ENCODE measurements at regions not wholly inside any gene's neighbourhood (a gene's known extent, or its start where the extent isn't known, plus 50 kb on each side); places are given as distances from the start of the nearest gene placed in this dataset.

- TF ChIP-seq CHD7 (IDR thresholded peaks at IDR 0.05; ENCODE audit: insufficient replicate concordance, low read length) (no peak), TAF1 (IDR thresholded peaks at IDR 0.05; ENCODE audit: low read depth, low read length) (no peak), EZH2 (IDR thresholded peaks at IDR 0.05; ENCODE audit: low read depth, low read length, severe bottlenecking) (no peak), ATF2 (IDR thresholded peaks at IDR 0.05; ENCODE audit: low read length) (no peak), SP2 (IDR thresholded peaks at IDR 0.05; ENCODE audit: low read length) (no peak)
Observed at GRCh38 chr6:71124340-71124739, 164.3 kb upstream of the OGFRL1 start (continued).
